Right atrium auricular region (tissue), 2 donors: ENCODE measurements at regions not wholly inside any gene's neighbourhood (a gene's known extent, or its start where the extent isn't known, plus 50 kb on each side); places are given as distances from the start of the nearest gene placed in this dataset.

Experiments used
- DNase-seq: peaks from one replicate; pipeline ENCODE4 v3.0.0-alpha.2; 2019; ENCODE audit warnings: low spot score
- H3K27ac ChIP-seq, 2 donors: fragments of 200-600 bp; sonication (generic); 1 replicate in 1 of 2; 2 replicates in 1 of 2; pipeline ENCODE4 v1.5.1; 2016 to 2019
- H3K27me3 ChIP-seq, 2 donors: fragments of 200-600 bp; sonication (generic); one replicate each; pipeline versions ENCODE4 v1.5.1 to v1.6.0; 2017 to 2019
- H3K36me3 ChIP-seq: fragments of 200-600 bp; sonication (generic); one replicate; pipeline ENCODE4 v1.5.1; 2016
- H3K4me1 ChIP-seq, 2 donors: fragments of 200-600 bp; sonication (generic); one replicate each; pipeline versions ENCODE4 v1.5.1 to v1.6.0; 2017 to 2019
- H3K4me3 ChIP-seq, 2 donors: fragments of 200-600 bp; sonication (generic); 1 replicate in 1 of 2; 2 replicates in 1 of 2; pipeline ENCODE4 v1.5.1; 2017 to 2019; ENCODE audit warnings: mild to moderate bottlenecking in 1 of 2, moderate library complexity in 1 of 2
- H3K9me3 ChIP-seq, 2 donors: fragments of 200-600 bp; sonication (generic); one replicate each; pipeline ENCODE4 v1.5.1; 2019
- CTCF ChIP-seq, 2 donors: fragments of 200-600 bp; sonication (generic); IDR thresholded peaks; one replicate each; pipeline ENCODE4 v1.5.1; 2019; ENCODE audit warnings: antibody characterized with exemption in 2 of 2

DNA sequence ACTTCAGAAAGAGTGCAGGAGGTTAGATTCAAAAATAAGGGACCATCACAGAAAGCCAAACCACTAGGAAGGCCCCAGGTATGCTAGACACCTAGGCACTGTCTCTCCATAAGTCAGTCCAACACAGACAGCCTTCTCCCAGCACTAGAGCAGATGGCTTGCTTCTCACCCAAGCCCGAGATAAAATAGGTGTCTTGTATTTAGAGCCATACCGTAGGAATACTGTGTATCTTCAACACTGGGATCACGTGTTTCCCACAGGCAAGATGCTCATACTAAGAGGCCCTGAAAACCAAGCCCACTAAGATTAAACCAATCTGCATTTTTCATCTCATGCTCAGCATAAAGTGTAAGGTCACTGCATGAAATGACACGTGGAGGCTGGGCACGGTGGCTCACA lies 223.3 kb upstream of the KAZN start:
- no peak for TF ChIP-seq CTCF (IDR thresholded peaks at IDR 0.05)
- Histone ChIP-seq H3K27ac (no peak overlapping the region), H3K36me3 (no peaks in the 10 kb centered on the region), H3K4me3 (no peak overlapping the region), H3K4me1 (no peaks in the 10 kb centered on the region), H3K27me3 (no peaks in the 10 kb centered on the region), H3K9me3 (peaks cover 0 to 17% of the 10 kb centered on the region in 2 donors)
- DNase-seq: no peak

DNA sequence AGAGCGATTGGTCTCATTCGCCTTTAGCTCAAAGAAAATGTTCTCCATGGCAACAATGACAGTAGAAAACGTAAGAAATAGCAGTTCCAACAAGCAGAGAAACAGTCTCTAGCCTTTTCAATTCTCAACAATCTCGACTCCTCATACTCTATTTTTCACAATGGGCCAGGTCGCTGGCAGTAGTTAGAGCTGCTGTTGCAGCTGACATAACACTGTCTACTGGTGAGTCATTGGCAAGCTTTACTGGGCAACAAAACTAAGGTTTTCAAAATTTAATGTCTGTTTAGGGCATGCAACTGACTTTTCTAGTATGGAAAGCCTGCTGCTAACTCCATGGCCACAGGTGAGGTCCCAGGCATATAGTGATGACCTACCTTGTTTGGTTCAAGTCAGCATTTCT lies 221.1 kb upstream of the KAZN start:
- DNase-seq: no peak
- no peak for TF ChIP-seq CTCF (IDR thresholded peaks at IDR 0.05)
- Histone ChIP-seq H3K27ac (no peak overlapping the region), H3K9me3 (peaks cover 0 to 27% of the 10 kb centered on the region in 2 donors), H3K27me3 (no peaks in the 10 kb centered on the region), H3K4me3 (no peak overlapping the region), H3K4me1 (no peaks in the 10 kb centered on the region), H3K36me3 (no peaks in the 10 kb centered on the region)

GRCh38 chr1:14380408-14380807 lies 218.1 kb upstream of the KAZN start:
- Histone ChIP-seq H3K27ac (no peak overlapping the region), H3K4me3 (no peak overlapping the region), H3K4me1 (no peaks in the 10 kb centered on the region), H3K27me3 (no peaks in the 10 kb centered on the region), H3K36me3 (no peaks in the 10 kb centered on the region), H3K9me3 (peaks cover 0 to 27% of the 10 kb centered on the region in 2 donors)
- no peak for TF ChIP-seq CTCF (IDR thresholded peaks at IDR 0.05)
- no peak for DNase-seq

GRCh38 chr1:14390816-14391215 lies 207.7 kb upstream of the KAZN start:
- no peak overlapping the region for H3K4me3 ChIP-seq
- no peak overlapping the region for H3K27ac ChIP-seq
- peaks cover 0 to 11% of the 10 kb centered on the region in 2 donors for H3K9me3 ChIP-seq
- TF ChIP-seq CTCF (IDR thresholded peaks at IDR 0.05): no peak
- DNase-seq: no peak
- no peaks in the 10 kb centered on the region for H3K4me1 ChIP-seq
- H3K36me3 ChIP-seq: no peaks in the 10 kb centered on the region
- H3K27me3 ChIP-seq: no peaks in the 10 kb centered on the region

- TF ChIP-seq CTCF (IDR thresholded peaks at IDR 0.05): no peak
- Histone ChIP-seq H3K27ac (no peak overlapping the region), H3K4me3 (no peak overlapping the region), H3K27me3 (no peaks in the 10 kb centered on the region), H3K36me3 (no peaks in the 10 kb centered on the region), H3K9me3 (peaks cover 0 to 11% of the 10 kb centered on the region in 2 donors), H3K4me1 (no peaks in the 10 kb centered on the region)
- no peak for DNase-seq
Observed at GRCh38 chr1:14392161-14392858, 206.2 kb upstream of the KAZN start.

- no peaks in the 10 kb centered on the region for H3K36me3 ChIP-seq
- no peaks in the 10 kb centered on the region for H3K4me1 ChIP-seq
- peaks cover 0 to 11% of the 10 kb centered on the region in 2 donors for H3K9me3 ChIP-seq
- no peak for TF ChIP-seq CTCF (IDR thresholded peaks at IDR 0.05)
- no peak overlapping the region for H3K27ac ChIP-seq
- no peak for DNase-seq
- H3K4me3 ChIP-seq: no peak overlapping the region
- H3K27me3 ChIP-seq: no peaks in the 10 kb centered on the region
Observed at GRCh38 chr1:14392859-14393365, 205.6 kb upstream of the KAZN start.
